Caco-2 (cell line): ENCODE measurements at regions not wholly inside any gene's neighbourhood (a gene's known extent, or its start where the extent isn't known, plus 50 kb on each side); places are given as distances from the start of the nearest gene placed in this dataset.

Experiments
- BruUV-seq: library from RNA; stranded (reverse); fragments of 400-500 nt; replicated peaks from 2 replicates; lab custom pipeline; 2021; lab: Mats Ljungman, UMichigan
- CTCF ChIA-PET: fragments of 300-600 bp; sonication (Branson Sonifier 250); formaldehyde crosslinking; loops from one replicate; lab custom pipeline; 2022; ENCODE audit warnings: antibody characterized with exemption; lab: Charles Lee
- POLR2A ChIA-PET: fragments of 300-600 bp; sonication (Branson Sonifier 250); formaldehyde crosslinking; loops from one replicate; lab custom pipeline; 2022; ENCODE audit warnings: antibody characterized with exemption; lab: Charles Lee
- DNase-seq, 2 experiments: peaks; one replicate each; pipeline versions ENCODE4 v3.0.0 to v3.0.0-alpha.2; 2020 to 2022
- H3K27me3 ChIP-seq: replicated peaks from 2 replicates; pipeline ENCODE4 v1.6.0; 2011; ENCODE audit warnings: low read length; ENCODE audit not compliant: control insufficient read depth, insufficient read depth
- H3K36me3 ChIP-seq: 2 replicates; pipeline ENCODE4 v1.5.1; 2011; ENCODE audit warnings: low read length; ENCODE audit not compliant: control insufficient read depth, insufficient read depth
- H3K4me1 ChIP-seq: fragments of 250-450 bp; sonication (Bioruptor Pico); 2 replicates; pipeline ENCODE4 v1.5.1; 2020; ENCODE audit warnings: mild to moderate bottlenecking
- H3K4me3 ChIP-seq: 2 replicates; pipeline ENCODE4 v1.5.1; 2011; ENCODE audit warnings: low read depth, mild to moderate bottlenecking, control low read depth, low read length
- H3K9me3 ChIP-seq: fragments of 250-450 bp; sonication (Bioruptor Pico); 2 replicates; pipeline ENCODE4 v1.5.1; 2020; ENCODE audit warnings: mild to moderate bottlenecking, moderate library complexity
- H3K27ac Mint-ChIP-seq: one replicate; pipeline ENCODE4 v1.8.0; 2022; ENCODE audit warnings: mixed read lengths; ENCODE audit not compliant: unreplicated experiment
- H3K27me3 Mint-ChIP-seq: one replicate; pipeline ENCODE4 v1.8.0; 2022; ENCODE audit warnings: mixed read lengths; ENCODE audit not compliant: insufficient read depth, unreplicated experiment
- H3K36me3 Mint-ChIP-seq: one replicate; pipeline ENCODE4 v1.8.0; 2022; ENCODE audit warnings: mild to moderate bottlenecking, mixed read lengths; ENCODE audit not compliant: insufficient read depth, unreplicated experiment
- H3K4me1 Mint-ChIP-seq: one replicate; pipeline ENCODE4 v1.8.0; 2022; ENCODE audit warnings: low read depth, mixed read lengths; ENCODE audit not compliant: unreplicated experiment
- H3K4me3 Mint-ChIP-seq: one replicate; pipeline ENCODE4 v1.8.0; 2022; ENCODE audit warnings: mild to moderate bottlenecking, moderate library complexity, mixed read lengths; ENCODE audit not compliant: unreplicated experiment
- H3K9me3 Mint-ChIP-seq: one replicate; pipeline ENCODE4 v1.8.0; 2022; ENCODE audit warnings: mixed read lengths; ENCODE audit not compliant: unreplicated experiment
- CTCF ChIP-seq, 2 experiments: fragments of 200-600 bp in 1 of 2; IDR thresholded peaks; 1 replicate in 1 of 2; 2 replicates in 1 of 2; pipeline versions ENCODE4 v1.5.1 to v1.8.0; 2011 to 2022; ENCODE audit warnings: antibody characterized with exemption in 1 of 2, control low read depth in 1 of 2, inconsistent platforms in 1 of 2, low read depth in 1 of 2, low read length in 1 of 2, mild to moderate bottlenecking in 1 of 2, moderate library complexity in 1 of 2; ENCODE audit not compliant: insufficient read depth in 1 of 2, severe bottlenecking in 1 of 2, unreplicated experiment in 1 of 2
- intact Hi-C: fragments of 100-400 bp; cut with micrococcal nuclease; formaldehyde crosslinking; loops from one replicate; pipeline ENCODE4 v1.10.0; 2022; ENCODE audit not compliant: unreplicated experiment

GRCh38 chr5:104739503-104739902 is 1176.9 kb upstream of the NUDT12 start:
- POLR2A ChIA-PET: no interaction called here

DNA sequence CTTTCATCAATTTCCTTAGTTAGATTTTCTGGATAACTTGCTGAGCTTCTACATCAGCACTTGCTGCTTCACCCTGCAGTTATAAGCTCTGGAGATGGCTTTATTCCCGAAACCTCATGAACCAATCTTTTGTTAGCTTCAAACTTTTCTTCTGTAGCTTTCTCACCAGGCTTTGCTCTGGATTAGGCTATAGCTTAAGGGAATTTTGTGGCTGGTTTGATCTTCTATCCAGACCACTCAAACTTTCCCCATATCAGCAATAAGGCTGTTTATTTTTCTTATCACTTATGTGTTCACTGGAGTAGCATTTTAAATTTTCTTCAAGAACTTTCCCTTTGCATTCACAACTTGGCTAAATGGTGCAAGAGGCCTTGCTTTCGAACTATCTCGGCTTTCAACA is 1173.5 kb upstream of the NUDT12 start:
- Histone ChIP-seq H3K4me1 (peaks cover 14% of the 10 kb centered on the region), H3K9me3 (no peaks in the 10 kb centered on the region), H3K4me3 (no peak overlapping the region), H3K36me3 (no peaks in the 10 kb centered on the region), H3K27me3 (no peaks in the 10 kb centered on the region)
- TF ChIP-seq CTCF (IDR thresholded peaks at IDR 0.05; ENCODE audit: insufficient read depth in 1 of 2, low read depth in 1 of 2, low read length in 1 of 2, severe bottlenecking in 1 of 2, unreplicated experiment in 1 of 2): no peak
- intact Hi-C loops: loop anchor here (10.0 kb wide), 1 partner anchor 209 kb away; no protein-coding TSS in a partner anchor
- no peaks in the 10 kb centered on the region for H3K36me3 Mint-ChIP-seq
- H3K27ac Mint-ChIP-seq: no peak overlapping the region
- no peak for DNase-seq
- no TSS peak for BruUV-seq
- ChIA-PET CTCF (interaction anchor here (0.6 kb wide), 1 partner anchor 203 kb away, joined by 4 read pairs; no protein-coding TSS in a partner anchor), POLR2A (no interaction called here)
- H3K4me3 Mint-ChIP-seq: no peak overlapping the region
- no peaks in the 10 kb centered on the region for H3K27me3 Mint-ChIP-seq
- no peaks in the 10 kb centered on the region for H3K4me1 Mint-ChIP-seq
- H3K9me3 Mint-ChIP-seq: no peaks in the 10 kb centered on the region

More at GRCh38 chr5:104739503-104739902, 1176.9 kb upstream of the NUDT12 start:
- Histone ChIP-seq H3K27me3 (no peaks in the 10 kb centered on the region), H3K9me3 (no peaks in the 10 kb centered on the region), H3K36me3 (no peaks in the 10 kb centered on the region), H3K4me3 (no peak overlapping the region), H3K4me1 (peaks cover 14% of the 10 kb centered on the region)
- Mint-ChIP-seq H3K36me3 (no peaks in the 10 kb centered on the region), H3K27ac (no peak overlapping the region), H3K27me3 (no peaks in the 10 kb centered on the region), H3K4me3 (no peak overlapping the region), H3K4me1 (peaks cover 7% of the 10 kb centered on the region), H3K9me3 (peaks cover 12% of the 10 kb centered on the region)
- BruUV-seq: no TSS peak
- no peak for TF ChIP-seq CTCF (IDR thresholded peaks at IDR 0.05; ENCODE audit: insufficient read depth in 1 of 2, low read depth in 1 of 2, low read length in 1 of 2, severe bottlenecking in 1 of 2, unreplicated experiment in 1 of 2)
- DNase-seq: no peak
- intact Hi-C loops: loop anchor here (10.0 kb wide), 1 partner anchor 205 kb away; no protein-coding TSS in a partner anchor
- CTCF ChIA-PET: no interaction called here

GRCh38 chr5:104734046-104734445 is 1171.5 kb upstream of the NUDT12 start:
- intact Hi-C loops: loop anchor here (10.0 kb wide), 1 partner anchor 211 kb away; no protein-coding TSS in a partner anchor
- no peaks in the 10 kb centered on the region for H3K36me3 ChIP-seq
- H3K27ac Mint-ChIP-seq: no peak overlapping the region
- no peaks in the 10 kb centered on the region; the same call in 1 of the 2 replicates for H3K4me1 ChIP-seq
- no peak overlapping the region for H3K4me3 Mint-ChIP-seq
- no peaks in the 10 kb centered on the region for H3K4me1 Mint-ChIP-seq
- no peaks in the 10 kb centered on the region for H3K36me3 Mint-ChIP-seq
- no peak overlapping the region for H3K4me3 ChIP-seq
- H3K27me3 Mint-ChIP-seq: no peaks in the 10 kb centered on the region
- H3K9me3 Mint-ChIP-seq: no peaks in the 10 kb centered on the region
- TF ChIP-seq CTCF (IDR thresholded peaks at IDR 0.05; ENCODE audit: insufficient read depth in 1 of 2, low read depth in 1 of 2, low read length in 1 of 2, severe bottlenecking in 1 of 2, unreplicated experiment in 1 of 2): no peak
- DNase-seq: no peak
- ChIA-PET POLR2A (no interaction called here), CTCF (no interaction called here)
- no peaks in the 10 kb centered on the region for H3K27me3 ChIP-seq
- H3K9me3 ChIP-seq: no peaks in the 10 kb centered on the region
- BruUV-seq: no TSS peak
